ENCODE measurements at regions not wholly inside any gene's neighbourhood (a gene's known extent, or its start where the extent isn't known, plus 50 kb on each side); places are given as distances from the start of the nearest gene placed in this dataset.

GRCh38 chr4:33255507-33255906 lies 2535.3 kb downstream of the PCDH7 start:
- H3K27me3 Mint-ChIP-seq = no peaks in the 10 kb centered on the region
- intact Hi-C loops (cut with micrococcal nuclease) = no loop called here

GRCh38 chr4:33262824-33263223 lies 2542.7 kb downstream of the PCDH7 start:
- Mint-ChIP-seq H3K4me3 (no peak overlapping the region), H3K27ac (no peak overlapping the region), H3K27me3 (no peaks in the 10 kb centered on the region), H3K4me1 (ENCODE audit: low read depth) (no peaks in the 10 kb centered on the region), H3K36me3 (ENCODE audit: low read depth) (no peaks in the 10 kb centered on the region), H3K9me3 (no peaks in the 10 kb centered on the region)
- intact Hi-C loops (cut with micrococcal nuclease) = no loop called here

More at GRCh38 chr4:33255507-33255906, 2535.3 kb downstream of the PCDH7 start:
- Mint-ChIP-seq H3K4me3 (no peak overlapping the region), H3K27ac (no peak overlapping the region), H3K9me3 (no peaks in the 10 kb centered on the region), H3K4me1 (ENCODE audit: low read depth) (no peaks in the 10 kb centered on the region), H3K36me3 (ENCODE audit: low read depth) (no peaks in the 10 kb centered on the region)

GRCh38 chr4:33268776-33269175 lies 2548.6 kb downstream of the PCDH7 start:
- Mint-ChIP-seq H3K4me1 (ENCODE audit: low read depth) (no peaks in the 10 kb centered on the region), H3K27ac (no peak overlapping the region), H3K9me3 (no peaks in the 10 kb centered on the region), H3K4me3 (no peak overlapping the region), H3K27me3 (no peaks in the 10 kb centered on the region), H3K36me3 (ENCODE audit: low read depth) (no peaks in the 10 kb centered on the region)
- intact Hi-C loops (cut with micrococcal nuclease) = no loop called here

- no peaks in the 10 kb centered on the region for H3K9me3 Mint-ChIP-seq
- no peaks in the 10 kb centered on the region for H3K4me1 Mint-ChIP-seq (ENCODE audit: low read depth)
- no peak overlapping the region for H3K27ac Mint-ChIP-seq
- no peaks in the 10 kb centered on the region for H3K36me3 Mint-ChIP-seq (ENCODE audit: low read depth)
- no peaks in the 10 kb centered on the region for H3K27me3 Mint-ChIP-seq
- intact Hi-C loops (cut with micrococcal nuclease) = no loop called here
- H3K4me3 Mint-ChIP-seq = no peak overlapping the region
Observed at GRCh38 chr4:33270403-33270802, 2550.2 kb downstream of the PCDH7 start.

GRCh38 chr4:33272722-33273121 lies 2552.6 kb downstream of the PCDH7 start:
- Mint-ChIP-seq H3K9me3 (no peaks in the 10 kb centered on the region), H3K4me1 (ENCODE audit: low read depth) (no peaks in the 10 kb centered on the region), H3K27me3 (no peaks in the 10 kb centered on the region), H3K27ac (no peak overlapping the region), H3K4me3 (no peak overlapping the region), H3K36me3 (ENCODE audit: low read depth) (no peaks in the 10 kb centered on the region)
- intact Hi-C loops (cut with micrococcal nuclease) = no loop called here

GRCh38 chr4:33283818-33284217 lies 2563.6 kb downstream of the PCDH7 start:
- Mint-ChIP-seq H3K4me1 (ENCODE audit: low read depth) (no peaks in the 10 kb centered on the region), H3K27me3 (no peaks in the 10 kb centered on the region), H3K4me3 (no peak overlapping the region), H3K27ac (no peak overlapping the region), H3K9me3 (no peaks in the 10 kb centered on the region), H3K36me3 (ENCODE audit: low read depth) (no peaks in the 10 kb centered on the region)
- intact Hi-C loops (cut with micrococcal nuclease) = no loop called here

- H3K9me3 Mint-ChIP-seq = peaks cover 9% of the 10 kb centered on the region
- peaks cover 6% of the 10 kb centered on the region for H3K4me1 Mint-ChIP-seq (ENCODE audit: low read depth)
- H3K4me3 Mint-ChIP-seq = no peak overlapping the region
- no peaks in the 10 kb centered on the region for H3K27me3 Mint-ChIP-seq
- no peaks in the 10 kb centered on the region for H3K36me3 Mint-ChIP-seq (ENCODE audit: low read depth)
- intact Hi-C loops (cut with micrococcal nuclease) = no loop called here
- H3K27ac Mint-ChIP-seq = no peak overlapping the region
Observed at GRCh38 chr4:33296876-33297455, 2576.8 kb downstream of the PCDH7 start.

GRCh38 chr4:33302321-33302720 lies 2582.2 kb downstream of the PCDH7 start:
- Mint-ChIP-seq H3K9me3 (peaks cover 9% of the 10 kb centered on the region), H3K4me3 (no peak overlapping the region), H3K36me3 (ENCODE audit: low read depth) (no peaks in the 10 kb centered on the region), H3K4me1 (ENCODE audit: low read depth) (peaks cover 6% of the 10 kb centered on the region), H3K27ac (no peak overlapping the region), H3K27me3 (no peaks in the 10 kb centered on the region)
- intact Hi-C loops (cut with micrococcal nuclease) = no loop called here

- Mint-ChIP-seq H3K4me1 (ENCODE audit: low read depth) (no peaks in the 10 kb centered on the region), H3K4me3 (no peak overlapping the region), H3K36me3 (ENCODE audit: low read depth) (no peaks in the 10 kb centered on the region), H3K27me3 (no peaks in the 10 kb centered on the region), H3K27ac (no peak overlapping the region), H3K9me3 (peaks cover 6% of the 10 kb centered on the region)
- intact Hi-C loops (cut with micrococcal nuclease) = no loop called here
Observed at GRCh38 chr4:33306131-33306530, 2586.0 kb downstream of the PCDH7 start.

- Mint-ChIP-seq H3K4me1 (ENCODE audit: low read depth) (no peaks in the 10 kb centered on the region), H3K27me3 (no peaks in the 10 kb centered on the region), H3K27ac (no peak overlapping the region), H3K36me3 (ENCODE audit: low read depth) (no peaks in the 10 kb centered on the region), H3K9me3 (peaks cover 37% of the 10 kb centered on the region), H3K4me3 (no peak overlapping the region)
- intact Hi-C loops (cut with micrococcal nuclease) = no loop called here
Observed at GRCh38 chr4:33316033-33316432, 2595.9 kb downstream of the PCDH7 start.

GRCh38 chr4:33316578-33316977 lies 2596.4 kb downstream of the PCDH7 start:
- Mint-ChIP-seq H3K27ac (no peak overlapping the region), H3K9me3 (peaks cover 37% of the 10 kb centered on the region), H3K27me3 (no peaks in the 10 kb centered on the region), H3K4me3 (no peak overlapping the region), H3K36me3 (ENCODE audit: low read depth) (no peaks in the 10 kb centered on the region), H3K4me1 (ENCODE audit: low read depth) (no peaks in the 10 kb centered on the region)
- intact Hi-C loops (cut with micrococcal nuclease) = no loop called here

- H3K4me1 Mint-ChIP-seq (ENCODE audit: low read depth) = no peaks in the 10 kb centered on the region
- H3K27ac Mint-ChIP-seq = no peak overlapping the region
- H3K36me3 Mint-ChIP-seq (ENCODE audit: low read depth) = no peaks in the 10 kb centered on the region
- peaks cover 3% of the 10 kb centered on the region for H3K9me3 Mint-ChIP-seq
- no peak overlapping the region for H3K4me3 Mint-ChIP-seq
- no peaks in the 10 kb centered on the region for H3K27me3 Mint-ChIP-seq
- intact Hi-C loops (cut with micrococcal nuclease) = no loop called here
Observed at GRCh38 chr4:33323393-33323792, 2603.2 kb downstream of the PCDH7 start.

- intact Hi-C loops (cut with micrococcal nuclease) = no loop called here
- H3K9me3 Mint-ChIP-seq = peaks cover 35% of the 10 kb centered on the region
- H3K36me3 Mint-ChIP-seq (ENCODE audit: low read depth) = no peaks in the 10 kb centered on the region
- H3K27me3 Mint-ChIP-seq = no peaks in the 10 kb centered on the region
- no peak overlapping the region for H3K27ac Mint-ChIP-seq
- no peaks in the 10 kb centered on the region for H3K4me1 Mint-ChIP-seq (ENCODE audit: low read depth)
- no peak overlapping the region for H3K4me3 Mint-ChIP-seq
Observed at GRCh38 chr4:33334416-33334815, 2614.2 kb downstream of the PCDH7 start.

- H3K36me3 Mint-ChIP-seq (ENCODE audit: low read depth) = no peaks in the 10 kb centered on the region
- no peak overlapping the region for H3K4me3 Mint-ChIP-seq
- no peaks in the 10 kb centered on the region for H3K4me1 Mint-ChIP-seq (ENCODE audit: low read depth)
- H3K27me3 Mint-ChIP-seq = no peaks in the 10 kb centered on the region
- H3K27ac Mint-ChIP-seq = no peak overlapping the region
- H3K9me3 Mint-ChIP-seq = peaks cover 12% of the 10 kb centered on the region
- intact Hi-C loops (cut with micrococcal nuclease) = no loop called here
Observed at GRCh38 chr4:33339762-33340161, 2619.6 kb downstream of the PCDH7 start.

GRCh38 chr4:33340168-33340567 lies 2620.0 kb downstream of the PCDH7 start:
- no peaks in the 10 kb centered on the region for H3K36me3 Mint-ChIP-seq (ENCODE audit: low read depth)
- no peak overlapping the region for H3K4me3 Mint-ChIP-seq
- no peaks in the 10 kb centered on the region for H3K4me1 Mint-ChIP-seq (ENCODE audit: low read depth)
- intact Hi-C loops (cut with micrococcal nuclease) = no loop called here
- no peaks in the 10 kb centered on the region for H3K27me3 Mint-ChIP-seq
- H3K9me3 Mint-ChIP-seq = peaks cover 11% of the 10 kb centered on the region
- H3K27ac Mint-ChIP-seq = no peak overlapping the region
